Fibroblast of mammary gland (primary cell): ENCODE measurements at regions not wholly inside any gene's neighbourhood (a gene's known extent, or its start where the extent isn't known, plus 50 kb on each side); places are given as distances from the start of the nearest gene placed in this dataset.

Experiments used
- DNase-seq: peaks from one replicate; pipeline ENCODE4 v3.0.0-alpha.2; 2010; ENCODE audit warnings: low read depth
- H3K4me3 ChIP-seq: 2 replicates; pipeline ENCODE4 v1.5.1; 2011; ENCODE audit warnings: low read depth, mild to moderate bottlenecking, low read length, moderate library complexity; ENCODE audit not compliant: control insufficient read depth
- TF ChIP-seq, protein P1 (sequence below): conservative IDR thresholded peaks from 2 replicates; pipeline ENCODE4 v1.5.1; 2011; ENCODE audit warnings: low read depth, low read length, inconsistent platforms; ENCODE audit not compliant: control insufficient read depth, insufficient read depth

DNA sequence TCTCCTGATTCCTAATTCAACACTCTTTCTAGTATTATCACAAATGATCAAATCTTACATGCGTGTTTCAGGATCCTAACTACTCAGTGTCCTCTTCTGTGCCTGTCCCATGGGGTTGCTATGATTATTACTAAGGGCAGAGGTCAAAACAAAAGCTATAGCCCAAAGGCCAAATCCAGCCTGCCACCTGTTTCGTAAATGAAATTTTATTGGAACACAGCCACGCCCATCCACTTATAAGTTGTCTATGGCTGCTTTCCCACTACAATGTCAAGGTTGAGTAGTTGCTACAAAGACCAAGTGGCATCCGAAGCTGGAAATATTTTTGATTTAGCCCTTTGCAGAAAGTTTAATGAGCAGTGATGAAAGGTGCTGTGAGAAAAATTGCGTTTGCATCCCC lies 336.6 kb downstream of the TMEM114 start:
- TF ChIP-seq, protein P1, sequence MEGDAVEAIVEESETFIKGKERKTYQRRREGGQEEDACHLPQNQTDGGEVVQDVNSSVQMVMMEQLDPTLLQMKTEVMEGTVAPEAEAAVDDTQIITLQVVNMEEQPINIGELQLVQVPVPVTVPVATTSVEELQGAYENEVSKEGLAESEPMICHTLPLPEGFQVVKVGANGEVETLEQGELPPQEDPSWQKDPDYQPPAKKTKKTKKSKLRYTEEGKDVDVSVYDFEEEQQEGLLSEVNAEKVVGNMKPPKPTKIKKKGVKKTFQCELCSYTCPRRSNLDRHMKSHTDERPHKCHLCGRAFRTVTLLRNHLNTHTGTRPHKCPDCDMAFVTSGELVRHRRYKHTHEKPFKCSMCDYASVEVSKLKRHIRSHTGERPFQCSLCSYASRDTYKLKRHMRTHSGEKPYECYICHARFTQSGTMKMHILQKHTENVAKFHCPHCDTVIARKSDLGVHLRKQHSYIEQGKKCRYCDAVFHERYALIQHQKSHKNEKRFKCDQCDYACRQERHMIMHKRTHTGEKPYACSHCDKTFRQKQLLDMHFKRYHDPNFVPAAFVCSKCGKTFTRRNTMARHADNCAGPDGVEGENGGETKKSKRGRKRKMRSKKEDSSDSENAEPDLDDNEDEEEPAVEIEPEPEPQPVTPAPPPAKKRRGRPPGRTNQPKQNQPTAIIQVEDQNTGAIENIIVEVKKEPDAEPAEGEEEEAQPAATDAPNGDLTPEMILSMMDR: no peak
- no peak overlapping the region for H3K4me3 ChIP-seq
- DNase-seq: no peak

DNA sequence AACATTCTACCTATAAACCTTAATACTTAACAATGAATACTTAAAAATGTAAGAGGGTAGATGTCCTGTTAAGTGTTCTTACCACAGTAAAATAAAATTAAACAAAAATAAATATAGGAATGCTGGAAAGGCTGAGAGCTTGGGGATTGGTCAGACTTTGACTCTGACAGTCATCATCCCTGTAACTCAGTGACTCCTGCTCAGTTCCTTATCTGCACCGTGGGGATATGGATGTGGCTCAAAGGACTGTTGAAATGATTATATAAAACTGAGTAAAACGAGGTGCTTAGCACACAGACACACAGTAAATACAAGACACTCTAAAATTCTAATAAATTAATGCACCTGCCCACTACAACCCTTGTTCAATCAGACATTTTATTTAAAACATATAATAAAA lies 338.6 kb downstream of the TMEM114 start:
- H3K4me3 ChIP-seq: no peak overlapping the region
- TF ChIP-seq, protein P1: no peak
- no peak for DNase-seq

GRCh38 chr16:8251298-8251697 lies 339.0 kb downstream of the TMEM114 start:
- no peak overlapping the region for H3K4me3 ChIP-seq
- DNase-seq: no peak
- TF ChIP-seq, protein P1: no peak

DNA sequence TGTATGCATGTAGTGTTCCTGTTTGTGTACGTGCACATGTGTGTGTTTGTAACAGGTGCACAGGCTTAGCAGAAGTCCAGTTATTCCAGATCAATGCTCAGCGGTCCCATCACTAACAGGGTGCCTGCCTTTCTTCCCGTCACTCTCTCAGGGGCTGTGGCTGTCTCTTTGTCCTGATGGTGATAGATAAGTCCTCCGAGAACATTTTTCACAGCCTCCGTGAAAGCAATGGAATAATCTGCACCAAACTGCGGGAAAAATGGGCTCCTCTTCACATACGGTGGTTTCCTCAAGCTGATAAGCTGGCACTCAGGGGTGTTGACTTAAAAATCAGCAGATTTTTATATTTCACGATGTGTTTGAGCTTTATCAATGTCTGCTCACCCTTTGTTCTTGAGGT lies 342.3 kb downstream of the TMEM114 start:
- no peak overlapping the region for H3K4me3 ChIP-seq
- TF ChIP-seq, protein P1: no peak
- no peak for DNase-seq

DNA sequence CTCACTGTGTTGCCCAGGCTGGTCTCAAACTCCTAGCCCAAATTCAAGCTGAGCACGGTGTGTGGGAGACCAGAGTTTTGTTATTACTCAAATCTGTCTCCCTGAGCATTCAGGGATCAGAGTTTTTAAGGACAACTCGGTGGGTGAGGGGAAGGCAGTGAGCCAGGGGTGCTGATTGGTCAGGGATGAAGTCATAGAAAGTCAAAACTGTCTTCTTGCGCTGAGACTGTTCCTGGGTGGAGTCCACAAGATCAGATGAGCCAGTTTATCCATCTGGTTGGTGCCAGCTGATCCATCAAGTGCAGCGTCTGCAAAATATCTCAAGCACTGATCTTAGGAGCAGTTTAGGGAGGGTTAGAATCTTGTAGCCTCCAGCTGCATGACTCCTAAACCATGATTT lies 346.3 kb downstream of the TMEM114 start:
- no peak for DNase-seq
- H3K4me3 ChIP-seq: no peak overlapping the region
- TF ChIP-seq, protein P1: no peak

DNA sequence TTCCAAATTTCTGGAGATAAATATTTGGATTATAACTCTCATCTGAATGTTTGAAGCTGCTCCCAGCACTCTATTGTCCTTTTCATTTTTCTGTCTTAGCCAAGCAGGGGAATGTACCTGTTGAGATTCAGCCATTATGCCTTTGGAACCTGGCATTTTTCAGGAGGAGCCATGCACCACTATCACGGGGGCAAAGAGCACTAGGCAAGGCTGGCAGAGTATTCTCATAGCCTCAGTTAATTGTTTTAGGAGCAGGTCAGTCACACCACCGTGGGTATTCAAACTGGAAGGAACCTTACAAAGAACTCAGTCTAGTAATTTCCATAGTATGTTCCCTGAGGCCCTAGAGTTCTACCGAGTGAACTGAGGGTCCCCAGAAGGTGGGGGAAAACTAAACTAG lies 348.9 kb downstream of the TMEM114 start:
- TF ChIP-seq, protein P1: no peak
- no peak overlapping the region for H3K4me3 ChIP-seq
- DNase-seq: no peak

GRCh38 chr16:8239443-8239842 lies 350.9 kb downstream of the TMEM114 start:
- H3K4me3 ChIP-seq: no peak overlapping the region
- no peak for DNase-seq
- TF ChIP-seq, protein P1: no peak
